HepG2 (cell line): ENCODE measurements at regions not wholly inside any gene's neighbourhood (a gene's known extent, or its start where the extent isn't known, plus 50 kb on each side); places are given as distances from the start of the nearest gene placed in this dataset.

Source experiments
- ATAC-seq: fragments of 200-7000 bp; cut with Tn5 transposase; 3 replicates; pipeline ENCODE4 v1.9.1; 2020; ENCODE audit warnings: mild to moderate bottlenecking, moderate library complexity
- BruUV-seq: library from RNA; stranded (reverse); fragments of 400-500 nt; replicated peaks from 2 replicates; lab custom pipeline; 2021; lab: Mats Ljungman, UMichigan
- CTCF ChIA-PET: fragments of 300-600 bp; formaldehyde crosslinking; extraction: SDS; loops from one replicate; lab custom pipeline; 2021; ENCODE audit warnings: low total read pairs, inconsistent platforms, low intra/inter-chr PET ratio; lab: Yijun Ruan, JAX
- POLR2A ChIA-PET: fragments of 350-600 bp; sonication (Branson Sonifier 250); formaldehyde crosslinking; loops from one replicate; lab custom pipeline; 2020; ENCODE audit warnings: antibody characterized with exemption, inconsistent platforms; lab: Yijun Ruan, JAX
- DNase-seq: peaks from one replicate; pipeline ENCODE4 v3.0.0-alpha.2; 2015; ENCODE audit warnings: low spot score
- FAIRE-seq: peaks from 3 replicates; lab custom pipeline; 2011; peaks lifted over from hg19 to GRCh38; lab: Jason Lieb, UNC
- H2AFZ ChIP-seq: one replicate; pipeline ENCODE4 v1.6.1; 2011; ENCODE audit warnings: low read length, inconsistent platforms
- H3K27ac ChIP-seq: fragments of 300-600 bp; 3 replicates; pipeline ENCODE4 v1.8.0; 2011; ENCODE audit warnings: mixed run types, mild to moderate bottlenecking, mixed read lengths, low read length, inconsistent platforms; ENCODE audit not compliant: insufficient read depth; ENCODE audit errors: extremely low read length
- H3K27me3 ChIP-seq, 2 experiments: fragments of 200-600 bp in 1 of 2; 2 replicates in 1 of 2; 3 replicates in 1 of 2; pipeline versions ENCODE4 v1.6.0 to v1.8.0; 2011; ENCODE audit warnings: low read length in 2 of 2, mild to moderate bottlenecking in 2 of 2, moderate library complexity in 2 of 2, inconsistent platforms in 1 of 2; ENCODE audit not compliant: insufficient read depth in 2 of 2, control insufficient read depth in 1 of 2
- H3K36me3 ChIP-seq, 2 experiments: fragments of 200-600 bp in 1 of 2; replicated peaks in 1 of 2; 2 replicates in 1 of 2; 3 replicates in 1 of 2; pipeline versions ENCODE4 v1.5.1 to v1.8.0; 2011; ENCODE audit warnings: low read length in 2 of 2, inconsistent platforms in 1 of 2; ENCODE audit not compliant: insufficient read depth in 2 of 2, control insufficient read depth in 1 of 2
- H3K4me1 ChIP-seq: 2 replicates; pipeline ENCODE4 v1.5.1; 2012; ENCODE audit warnings: low read length, inconsistent platforms; ENCODE audit not compliant: insufficient read depth
- H3K4me2 ChIP-seq: 2 replicates; pipeline ENCODE4 v1.6.0; 2011; ENCODE audit warnings: low read depth, low read length, inconsistent platforms
- H3K4me3 ChIP-seq, 3 experiments: fragments of 200-600 bp in 1 of 3; sonication (generic), shearing (Covaris generic) in 1 of 3; replicated peaks in 1 of 3; 2 replicates each; pipeline ENCODE4 v1.5.1; 2011 to 2016; ENCODE audit warnings: low read length in 3 of 3, inconsistent platforms in 2 of 3, low read depth in 2 of 3, mild to moderate bottlenecking in 2 of 3, control low read depth in 1 of 3, mixed read lengths in 1 of 3; ENCODE audit not compliant: insufficient read depth in 1 of 3
- H3K79me2 ChIP-seq: one replicate; pipeline ENCODE4 v1.6.1; 2011; ENCODE audit warnings: low read length, inconsistent platforms; ENCODE audit not compliant: insufficient read depth
- H3K9ac ChIP-seq: 2 replicates; pipeline ENCODE4 v1.6.0; 2011; ENCODE audit warnings: mild to moderate bottlenecking, low read depth, low read length, inconsistent platforms; ENCODE audit not compliant: insufficient read depth
- H3K9me3 ChIP-seq: 2 replicates; pipeline ENCODE4 v1.5.1; 2012; ENCODE audit warnings: mild to moderate bottlenecking, low read length
- H4K20me1 ChIP-seq: 2 replicates; pipeline ENCODE4 v1.6.0; 2011; ENCODE audit warnings: inconsistent platforms, mild to moderate bottlenecking, low read length, moderate library complexity; ENCODE audit not compliant: insufficient read depth
- MAFF ChIP-seq: IDR thresholded peaks from 2 replicates; pipeline ENCODE4 v1.6.1; 2011; ENCODE audit warnings: low read depth, low read length, improper control_type of control experiment
- MAFK ChIP-seq, 2 experiments: IDR thresholded peaks in 1 of 2; conservative IDR thresholded peaks in 1 of 2; 2 replicates each; pipeline ENCODE4 v1.6.1; 2011; ENCODE audit warnings: improper control_type of control experiment in 2 of 2, low read length in 2 of 2
- TP53 ChIP-seq: sonication (generic); formaldehyde crosslinking; conservative IDR thresholded peaks from 2 replicates; pipeline ENCODE4 v1.4.0; 2020; ENCODE audit warnings: missing genetic modification reagents
- ZNF616 ChIP-seq: sonication (generic); formaldehyde crosslinking; IDR thresholded peaks from 2 replicates; pipeline ENCODE4 v1.5.0; 2020; ENCODE audit warnings: low read depth, mild to moderate bottlenecking, missing genetic modification reagents
- WGBS: methylation state at CpG from one replicate; pipeline ENCODE4 v1.1.6; 2017; ENCODE audit warnings: low lambda C conversion rate; 5-methylcytosine and 5-hydroxymethylcytosine counted together
- in situ Hi-C: cut with HindIII; loops from 2 replicates; pipeline ENCODE4 v1.10.0; 2017; ENCODE audit warnings: low pct_unique_long_range_greater_than_20kb; ENCODE audit not compliant: extremely low pct_ligation_motif_present
- intact Hi-C: fragments of 100-400 bp; cut with micrococcal nuclease; formaldehyde crosslinking; loops from one replicate; pipeline ENCODE4 v1.10.0; 2022; ENCODE audit not compliant: unreplicated experiment
- TF ChIP-seq, protein P1 (sequence below): sonication (generic); formaldehyde crosslinking; IDR thresholded peaks from 2 replicates; pipeline ENCODE4 v1.4.0; 2020; ENCODE audit warnings: missing genetic modification reagents
- TF ChIP-seq, protein P2 (sequence below): sonication (generic); formaldehyde crosslinking; IDR thresholded peaks from 2 replicates; pipeline ENCODE4 v1.5.0; 2020; ENCODE audit warnings: mild to moderate bottlenecking, missing genetic modification reagents
- TF ChIP-seq, protein P3 (sequence below): sonication (generic); formaldehyde crosslinking; IDR thresholded peaks from 2 replicates; pipeline ENCODE4 v1.9.0; 2022; ENCODE audit warnings: missing genetic modification reagents, mild to moderate bottlenecking, borderline replicate concordance
- TF ChIP-seq, protein P4 (sequence below): IDR thresholded peaks from 2 replicates; pipeline ENCODE4 v1.6.1; 2016; ENCODE audit warnings: missing compliant biosample characterization, missing genetic modification reagents, borderline replicate concordance

DNA sequence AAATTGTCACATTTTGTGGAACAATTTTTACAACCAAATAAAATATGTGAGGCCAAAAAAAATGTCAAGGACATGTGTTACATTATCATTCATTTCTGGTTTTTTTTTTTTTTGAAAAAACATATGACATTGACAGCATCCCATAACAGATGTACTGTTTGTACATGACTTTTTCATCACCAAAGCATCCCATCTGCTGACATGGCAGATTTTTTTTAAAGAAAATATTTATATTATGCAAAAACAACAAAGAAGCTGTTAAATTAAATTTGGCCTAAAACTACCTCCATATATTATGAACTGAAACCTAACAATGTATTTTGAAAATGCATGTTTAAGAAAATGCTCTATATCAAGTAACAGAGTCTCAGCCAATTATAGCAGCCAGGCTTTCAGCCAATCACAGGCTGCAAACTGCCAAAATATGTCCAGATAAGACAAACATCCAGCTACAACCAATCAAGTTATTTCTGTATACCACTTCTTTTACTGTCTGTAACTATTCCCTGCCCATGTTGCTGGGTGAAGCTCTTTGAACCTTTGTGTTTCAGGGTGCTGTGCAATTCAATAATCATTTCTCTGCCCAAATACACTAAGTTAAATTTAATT is 1111.8 kb downstream of the GRM8 start:
- Histone ChIP-seq H3K9ac (no peak overlapping the region), H3K79me2 (no peaks in the 10 kb centered on the region), H3K4me1 (no peaks in the 10 kb centered on the region), H2AFZ (no peak overlapping the region), H3K27me3 (no peaks in the 10 kb centered on the region), H3K4me2 (no peak overlapping the region), H3K9me3 (peaks cover 62% of the 10 kb centered on the region), H4K20me1 (no peaks in the 10 kb centered on the region), H3K27ac (no peak overlapping the region), H3K36me3 (no peaks in the 10 kb centered on the region), H3K4me3 (no peak overlapping the region)
- intact Hi-C loops, result no loop called here
- no peak for ATAC-seq
- ChIA-PET POLR2A (no interaction called here), CTCF (no interaction called here)
- DNase-seq, result no peak
- no TSS peak for BruUV-seq
- FAIRE-seq, result no peak
- peak; percentile 65 to 88 for TF ChIP-seq MAFK (conservative IDR thresholded peaks at IDR 0.05 in 1 of 2, IDR thresholded peaks at IDR 0.05 in 1 of 2; ENCODE audit: low read length in 2 of 2)
- no peak for TF ChIP-seq ZNF616 (CRISPR knock-in tag)
- TF ChIP-seq MAFF, result peak; percentile 85
- in situ Hi-C loops, result no loop called here

DNA sequence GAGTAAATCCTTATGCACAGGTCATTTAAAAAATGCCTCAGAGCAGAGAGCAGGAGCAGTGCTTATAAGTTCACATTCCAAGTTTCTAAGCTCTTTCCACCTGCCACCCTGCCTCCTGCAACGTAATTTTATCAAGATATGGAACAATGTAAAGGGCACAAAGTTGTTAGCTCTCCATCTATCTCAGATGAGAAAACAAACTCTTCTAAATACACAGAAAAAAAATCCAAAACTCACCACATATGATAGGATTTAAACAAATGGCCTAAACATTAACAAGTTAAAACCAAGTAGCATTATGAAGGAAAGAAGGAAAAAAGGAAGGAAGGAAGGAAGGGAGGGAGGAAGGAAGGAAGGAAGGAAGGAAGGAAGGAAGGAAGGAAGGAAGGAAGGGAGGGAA is 1132.8 kb downstream of the GRM8 start:
- POLR2A ChIA-PET, result no interaction called here
- intact Hi-C loops, result no loop called here
- TF ChIP-seq TP53, result no peak
- TF ChIP-seq, protein P1, sequence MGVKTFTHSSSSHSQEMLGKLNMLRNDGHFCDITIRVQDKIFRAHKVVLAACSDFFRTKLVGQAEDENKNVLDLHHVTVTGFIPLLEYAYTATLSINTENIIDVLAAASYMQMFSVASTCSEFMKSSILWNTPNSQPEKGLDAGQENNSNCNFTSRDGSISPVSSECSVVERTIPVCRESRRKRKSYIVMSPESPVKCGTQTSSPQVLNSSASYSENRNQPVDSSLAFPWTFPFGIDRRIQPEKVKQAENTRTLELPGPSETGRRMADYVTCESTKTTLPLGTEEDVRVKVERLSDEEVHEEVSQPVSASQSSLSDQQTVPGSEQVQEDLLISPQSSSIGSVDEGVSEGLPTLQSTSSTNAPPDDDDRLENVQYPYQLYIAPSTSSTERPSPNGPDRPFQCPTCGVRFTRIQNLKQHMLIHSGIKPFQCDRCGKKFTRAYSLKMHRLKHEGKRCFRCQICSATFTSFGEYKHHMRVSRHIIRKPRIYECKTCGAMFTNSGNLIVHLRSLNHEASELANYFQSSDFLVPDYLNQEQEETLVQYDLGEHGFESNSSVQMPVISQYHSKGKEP, result no peak
- TF ChIP-seq, protein P2, sequence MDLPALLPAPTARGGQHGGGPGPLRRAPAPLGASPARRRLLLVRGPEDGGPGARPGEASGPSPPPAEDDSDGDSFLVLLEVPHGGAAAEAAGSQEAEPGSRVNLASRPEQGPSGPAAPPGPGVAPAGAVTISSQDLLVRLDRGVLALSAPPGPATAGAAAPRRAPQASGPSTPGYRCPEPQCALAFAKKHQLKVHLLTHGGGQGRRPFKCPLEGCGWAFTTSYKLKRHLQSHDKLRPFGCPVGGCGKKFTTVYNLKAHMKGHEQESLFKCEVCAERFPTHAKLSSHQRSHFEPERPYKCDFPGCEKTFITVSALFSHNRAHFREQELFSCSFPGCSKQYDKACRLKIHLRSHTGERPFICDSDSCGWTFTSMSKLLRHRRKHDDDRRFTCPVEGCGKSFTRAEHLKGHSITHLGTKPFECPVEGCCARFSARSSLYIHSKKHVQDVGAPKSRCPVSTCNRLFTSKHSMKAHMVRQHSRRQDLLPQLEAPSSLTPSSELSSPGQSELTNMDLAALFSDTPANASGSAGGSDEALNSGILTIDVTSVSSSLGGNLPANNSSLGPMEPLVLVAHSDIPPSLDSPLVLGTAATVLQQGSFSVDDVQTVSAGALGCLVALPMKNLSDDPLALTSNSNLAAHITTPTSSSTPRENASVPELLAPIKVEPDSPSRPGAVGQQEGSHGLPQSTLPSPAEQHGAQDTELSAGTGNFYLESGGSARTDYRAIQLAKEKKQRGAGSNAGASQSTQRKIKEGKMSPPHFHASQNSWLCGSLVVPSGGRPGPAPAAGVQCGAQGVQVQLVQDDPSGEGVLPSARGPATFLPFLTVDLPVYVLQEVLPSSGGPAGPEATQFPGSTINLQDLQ (CRISPR knock-in tag), result no peak
- TF ChIP-seq, protein P3, sequence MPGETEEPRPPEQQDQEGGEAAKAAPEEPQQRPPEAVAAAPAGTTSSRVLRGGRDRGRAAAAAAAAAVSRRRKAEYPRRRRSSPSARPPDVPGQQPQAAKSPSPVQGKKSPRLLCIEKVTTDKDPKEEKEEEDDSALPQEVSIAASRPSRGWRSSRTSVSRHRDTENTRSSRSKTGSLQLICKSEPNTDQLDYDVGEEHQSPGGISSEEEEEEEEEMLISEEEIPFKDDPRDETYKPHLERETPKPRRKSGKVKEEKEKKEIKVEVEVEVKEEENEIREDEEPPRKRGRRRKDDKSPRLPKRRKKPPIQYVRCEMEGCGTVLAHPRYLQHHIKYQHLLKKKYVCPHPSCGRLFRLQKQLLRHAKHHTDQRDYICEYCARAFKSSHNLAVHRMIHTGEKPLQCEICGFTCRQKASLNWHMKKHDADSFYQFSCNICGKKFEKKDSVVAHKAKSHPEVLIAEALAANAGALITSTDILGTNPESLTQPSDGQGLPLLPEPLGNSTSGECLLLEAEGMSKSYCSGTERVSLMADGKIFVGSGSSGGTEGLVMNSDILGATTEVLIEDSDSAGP, result no peak
- TF ChIP-seq, protein P4, sequence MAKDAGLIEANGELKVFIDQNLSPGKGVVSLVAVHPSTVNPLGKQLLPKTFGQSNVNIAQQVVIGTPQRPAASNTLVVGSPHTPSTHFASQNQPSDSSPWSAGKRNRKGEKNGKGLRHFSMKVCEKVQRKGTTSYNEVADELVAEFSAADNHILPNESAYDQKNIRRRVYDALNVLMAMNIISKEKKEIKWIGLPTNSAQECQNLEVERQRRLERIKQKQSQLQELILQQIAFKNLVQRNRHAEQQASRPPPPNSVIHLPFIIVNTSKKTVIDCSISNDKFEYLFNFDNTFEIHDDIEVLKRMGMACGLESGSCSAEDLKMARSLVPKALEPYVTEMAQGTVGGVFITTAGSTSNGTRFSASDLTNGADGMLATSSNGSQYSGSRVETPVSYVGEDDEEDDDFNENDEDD (CRISPR knock-in tag), result no peak

More for the DNA sequence above, 1132.8 kb downstream of the GRM8 start:
- H3K27me3 ChIP-seq, result no peaks in the 10 kb centered on the region
- FAIRE-seq, result no peak
- H4K20me1 ChIP-seq, result no peaks in the 10 kb centered on the region
- BruUV-seq, result no TSS peak
- H3K4me3 ChIP-seq, result no peak overlapping the region
- no peak overlapping the region for H2AFZ ChIP-seq
- no peaks in the 10 kb centered on the region for H3K79me2 ChIP-seq
- peaks cover 77% of the 10 kb centered on the region for H3K9me3 ChIP-seq
- CTCF ChIA-PET, result no interaction called here
- H3K4me1 ChIP-seq, result no peaks in the 10 kb centered on the region
- H3K36me3 ChIP-seq, result no peaks in the 10 kb centered on the region
- no peak overlapping the region for H3K27ac ChIP-seq
- ATAC-seq, result no peak
- in situ Hi-C loops, result no loop called here
- H3K9ac ChIP-seq, result no peak overlapping the region
- DNase-seq, result no peak
- 0% methylated on average over 1 of the region's 1 CpG for WGBS
- H3K4me2 ChIP-seq, result no peak overlapping the region
